Astrocyte (in vitro differentiated cells and primary cell): ENCODE measurements at regions not wholly inside any gene's neighbourhood (a gene's known extent, or its start where the extent isn't known, plus 50 kb on each side); places are given as distances from the start of the nearest gene placed in this dataset.
"Not testable (repeated sequence)": the region's sequence is repeated elsewhere in the genome, so short reads cannot be mapped to it uniquely, and the experiment has no call there.

Experiments used
- DNase-seq: peaks from one replicate; pipeline ENCODE4 v3.0.0-alpha.2; 2010; ENCODE audit warnings: low read depth
- FAIRE-seq: peaks from 2 replicates; lab custom pipeline; 2011; peaks lifted over from hg19 to GRCh38; lab: Jason Lieb, UNC
- H2AFZ ChIP-seq: 2 replicates; pipeline ENCODE4 v1.6.0; 2012; ENCODE audit warnings: low read depth, low read length, inconsistent platforms
- H3K27ac ChIP-seq: 2 replicates; pipeline ENCODE4 v1.5.1; 2011; ENCODE audit warnings: low read depth, low read length, inconsistent platforms
- H3K27me3 ChIP-seq: 2 replicates; pipeline ENCODE4 v1.6.0; 2011; ENCODE audit warnings: low read length, inconsistent platforms; ENCODE audit not compliant: insufficient read depth
- H3K36me3 ChIP-seq: 2 replicates; pipeline ENCODE4 v1.5.1; 2011; ENCODE audit warnings: low read length, inconsistent platforms; ENCODE audit not compliant: insufficient read depth
- H3K4me1 ChIP-seq: 2 replicates; pipeline ENCODE4 v1.5.1; 2011; ENCODE audit warnings: low read length, inconsistent platforms; ENCODE audit not compliant: insufficient read depth
- H3K4me2 ChIP-seq: 2 replicates; pipeline ENCODE4 v1.6.0; 2012; ENCODE audit warnings: low read length, inconsistent platforms
- H3K4me3 ChIP-seq: 2 replicates; pipeline ENCODE4 v1.5.1; 2011; ENCODE audit warnings: low read depth, mild to moderate bottlenecking, low read length, inconsistent platforms; ENCODE audit not compliant: insufficient read depth
- H3K79me2 ChIP-seq: 2 replicates; pipeline ENCODE4 v1.6.0; 2012; ENCODE audit warnings: mild to moderate bottlenecking, low read length, inconsistent platforms; ENCODE audit not compliant: insufficient read depth
- H3K9ac ChIP-seq: 2 replicates; pipeline ENCODE4 v1.6.0; 2012; ENCODE audit warnings: mild to moderate bottlenecking, low read length, inconsistent platforms
- H3K9me3 ChIP-seq: 2 replicates; pipeline ENCODE4 v1.5.1; 2012; ENCODE audit warnings: low read depth, mild to moderate bottlenecking, low read length, inconsistent platforms; ENCODE audit not compliant: insufficient read depth
- H4K20me1 ChIP-seq: 2 replicates; pipeline ENCODE4 v1.6.0; 2012; ENCODE audit warnings: low read length, inconsistent platforms; ENCODE audit not compliant: insufficient read depth
- H3K27ac Mint-ChIP-seq: one replicate; pipeline ENCODE4 v1.8.0; 2021; ENCODE audit warnings: mild to moderate bottlenecking, mixed read lengths; ENCODE audit not compliant: unreplicated experiment
- H3K27me3 Mint-ChIP-seq: one replicate; pipeline ENCODE4 v1.8.0; 2021; ENCODE audit warnings: low read depth, mixed read lengths; ENCODE audit not compliant: unreplicated experiment
- H3K36me3 Mint-ChIP-seq: one replicate; pipeline ENCODE4 v1.8.0; 2021; ENCODE audit warnings: low read depth, mixed read lengths; ENCODE audit not compliant: unreplicated experiment
- H3K4me1 Mint-ChIP-seq: one replicate; pipeline ENCODE4 v1.8.0; 2021; ENCODE audit warnings: low read depth, mixed read lengths; ENCODE audit not compliant: unreplicated experiment
- H3K4me3 Mint-ChIP-seq: one replicate; pipeline ENCODE4 v1.8.0; 2021; ENCODE audit warnings: mild to moderate bottlenecking, moderate library complexity, mixed read lengths; ENCODE audit not compliant: unreplicated experiment
- H3K9me3 Mint-ChIP-seq: one replicate; pipeline ENCODE4 v1.8.0; 2021; ENCODE audit warnings: mild to moderate bottlenecking, mixed read lengths; ENCODE audit not compliant: unreplicated experiment
- EZH2 ChIP-seq: IDR thresholded peaks from 2 replicates; pipeline ENCODE4 v1.6.1; 2012; ENCODE audit warnings: mild to moderate bottlenecking, low read length, inconsistent platforms; ENCODE audit not compliant: insufficient read depth
- TF ChIP-seq, protein P1 (sequence below): IDR thresholded peaks from 2 replicates; pipeline ENCODE4 v1.5.1; 2011; ENCODE audit warnings: low read depth, mild to moderate bottlenecking, inconsistent platforms, low read length, moderate library complexity; ENCODE audit not compliant: insufficient read depth

DNA sequence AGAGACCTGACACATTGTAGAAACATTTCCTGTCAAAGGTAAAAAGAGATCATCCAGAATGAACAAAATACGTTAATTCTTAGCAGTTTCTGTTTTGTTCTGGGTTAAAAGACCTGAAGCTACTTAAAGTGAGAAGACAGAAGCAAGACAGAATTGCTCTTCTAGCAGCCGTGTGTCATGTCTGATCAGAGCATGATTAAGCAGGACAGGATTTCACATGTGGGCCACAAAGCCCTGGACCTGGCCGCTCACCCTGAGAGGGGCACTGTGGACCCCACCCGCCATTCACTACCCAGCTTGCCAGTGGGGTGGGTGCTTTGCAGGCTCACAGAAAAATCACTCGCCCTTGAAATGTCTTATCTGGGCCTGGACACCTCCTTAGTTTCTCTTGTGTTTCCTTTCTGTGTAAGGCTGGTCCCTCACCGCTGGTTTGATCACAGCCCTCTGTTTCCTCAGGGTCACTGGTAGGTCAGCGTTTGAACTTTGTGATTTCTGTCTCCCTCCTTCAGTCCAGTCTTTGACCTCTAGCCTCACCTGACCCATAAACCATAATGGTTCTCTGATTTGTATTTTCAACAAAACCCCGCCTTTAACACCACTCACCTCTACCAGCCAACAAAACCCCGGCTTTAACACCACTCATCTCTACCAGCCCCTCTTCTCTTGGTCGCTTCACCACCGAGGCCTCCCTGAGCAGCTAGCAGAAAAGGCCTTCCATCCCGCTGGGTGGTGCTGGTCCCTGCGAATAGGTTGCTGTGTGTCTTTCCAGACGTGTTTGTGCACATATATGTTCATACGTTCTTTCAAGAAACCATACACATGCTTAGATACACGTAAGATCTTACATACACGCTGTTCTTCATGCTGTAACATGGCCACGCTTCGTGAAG, 185.0 kb downstream of the OR4M2 start:
- no peak overlapping the region for H3K4me3 ChIP-seq
- H3K4me1 ChIP-seq, result no peaks in the 10 kb centered on the region
- no peaks in the 10 kb centered on the region for H3K79me2 ChIP-seq
- no peaks in the 10 kb centered on the region for H3K27me3 ChIP-seq
- H3K4me1 Mint-ChIP-seq, result no peaks in the 10 kb centered on the region
- TF ChIP-seq, protein P1, sequence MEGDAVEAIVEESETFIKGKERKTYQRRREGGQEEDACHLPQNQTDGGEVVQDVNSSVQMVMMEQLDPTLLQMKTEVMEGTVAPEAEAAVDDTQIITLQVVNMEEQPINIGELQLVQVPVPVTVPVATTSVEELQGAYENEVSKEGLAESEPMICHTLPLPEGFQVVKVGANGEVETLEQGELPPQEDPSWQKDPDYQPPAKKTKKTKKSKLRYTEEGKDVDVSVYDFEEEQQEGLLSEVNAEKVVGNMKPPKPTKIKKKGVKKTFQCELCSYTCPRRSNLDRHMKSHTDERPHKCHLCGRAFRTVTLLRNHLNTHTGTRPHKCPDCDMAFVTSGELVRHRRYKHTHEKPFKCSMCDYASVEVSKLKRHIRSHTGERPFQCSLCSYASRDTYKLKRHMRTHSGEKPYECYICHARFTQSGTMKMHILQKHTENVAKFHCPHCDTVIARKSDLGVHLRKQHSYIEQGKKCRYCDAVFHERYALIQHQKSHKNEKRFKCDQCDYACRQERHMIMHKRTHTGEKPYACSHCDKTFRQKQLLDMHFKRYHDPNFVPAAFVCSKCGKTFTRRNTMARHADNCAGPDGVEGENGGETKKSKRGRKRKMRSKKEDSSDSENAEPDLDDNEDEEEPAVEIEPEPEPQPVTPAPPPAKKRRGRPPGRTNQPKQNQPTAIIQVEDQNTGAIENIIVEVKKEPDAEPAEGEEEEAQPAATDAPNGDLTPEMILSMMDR, result no peak
- no peak for TF ChIP-seq EZH2
- H3K9me3 Mint-ChIP-seq, result peaks cover 1% of the 10 kb centered on the region
- no peaks in the 10 kb centered on the region for H4K20me1 ChIP-seq
- no peaks in the 10 kb centered on the region for H3K36me3 Mint-ChIP-seq
- no peak overlapping the region for H3K4me2 ChIP-seq
- no peak for FAIRE-seq
- H3K27ac Mint-ChIP-seq, result no peak overlapping the region
- H3K27ac ChIP-seq, result no peak overlapping the region
- no peak overlapping the region for H2AFZ ChIP-seq
- no peaks in the 10 kb centered on the region for H3K27me3 Mint-ChIP-seq
- H3K4me3 Mint-ChIP-seq, result no peak overlapping the region
- no peak overlapping the region for H3K9ac ChIP-seq
- no peaks in the 10 kb centered on the region for H3K36me3 ChIP-seq
- DNase-seq, result no peak
- H3K9me3 ChIP-seq, result peaks cover 15% of the 10 kb centered on the region

DNA sequence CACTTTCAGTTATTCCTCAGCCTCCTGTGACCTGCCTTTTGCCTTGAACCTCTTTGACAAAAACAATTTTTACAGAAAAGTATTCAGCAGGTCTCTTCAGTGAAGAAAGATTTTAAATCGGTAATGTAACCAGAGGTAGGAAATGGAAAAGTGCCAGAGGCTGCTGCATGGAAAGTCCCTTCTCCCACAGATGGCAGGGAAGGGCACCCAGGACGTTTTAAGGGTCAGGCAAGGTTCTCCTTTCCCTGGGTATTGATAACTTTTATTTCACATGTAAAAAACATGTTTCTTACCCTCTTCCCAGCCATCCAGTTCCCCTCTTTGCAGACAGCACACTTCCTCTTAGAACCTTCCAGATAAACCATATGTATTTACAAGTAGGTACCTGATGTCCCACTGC, 185.6 kb downstream of the OR4M2 start:
- Mint-ChIP-seq H3K4me3 (no peak overlapping the region), H3K36me3 (no peaks in the 10 kb centered on the region), H3K4me1 (no peaks in the 10 kb centered on the region), H3K27me3 (no peaks in the 10 kb centered on the region), H3K9me3 (peaks cover 4% of the 10 kb centered on the region), H3K27ac (no peak overlapping the region)
- Histone ChIP-seq H3K27me3 (no peaks in the 10 kb centered on the region), H4K20me1 (no peaks in the 10 kb centered on the region), H3K79me2 (no peaks in the 10 kb centered on the region), H3K4me1 (no peaks in the 10 kb centered on the region), H3K36me3 (no peaks in the 10 kb centered on the region), H3K9me3 (peaks cover 15% of the 10 kb centered on the region), H3K4me3 (no peak overlapping the region), H3K4me2 (no peak overlapping the region), H3K9ac (no peak overlapping the region), H3K27ac (no peak overlapping the region), H2AFZ (no peak overlapping the region)
- FAIRE-seq (no peak), DNase-seq (no peak)
- TF ChIP-seq, protein P1, result no peak
- TF ChIP-seq EZH2, result no peak

DNA sequence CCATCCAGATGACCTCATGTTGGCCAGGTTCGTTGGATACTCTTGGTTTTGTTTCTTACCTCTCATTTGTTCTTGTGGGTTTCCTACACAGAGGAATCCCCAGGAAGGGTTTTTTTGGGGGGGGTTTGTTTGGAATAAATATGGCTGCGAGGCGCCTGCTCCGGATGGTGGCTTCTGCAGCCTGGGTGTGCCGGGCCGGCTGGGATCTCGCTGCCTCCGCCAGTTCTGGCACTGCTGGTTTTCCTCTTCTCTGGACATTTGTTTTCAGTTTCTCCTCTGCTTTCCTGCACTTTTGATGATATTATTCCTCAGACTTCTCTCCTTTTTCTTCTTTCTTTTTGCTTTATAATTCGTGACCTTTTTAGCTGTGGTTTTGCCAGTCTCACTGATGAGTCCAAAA, 187.4 kb downstream of the OR4M2 start:
- TF ChIP-seq, protein P1, result no peak
- no peak for TF ChIP-seq EZH2
- no peaks in the 10 kb centered on the region for H3K4me1 Mint-ChIP-seq
- Histone ChIP-seq H3K4me3 (no peak overlapping the region), H3K4me2 (no peak overlapping the region), H4K20me1 (no peaks in the 10 kb centered on the region), H3K9ac (no peak overlapping the region), H3K9me3 (peaks cover 15% of the 10 kb centered on the region), H3K27ac (no peak overlapping the region), H3K4me1 (no peaks in the 10 kb centered on the region), H3K79me2 (no peaks in the 10 kb centered on the region), H3K36me3 (no peaks in the 10 kb centered on the region), H3K27me3 (no peaks in the 10 kb centered on the region), H2AFZ (no peak overlapping the region)
- FAIRE-seq (no peak), DNase-seq (no peak)
- H3K27me3 Mint-ChIP-seq, result no peaks in the 10 kb centered on the region
- H3K27ac Mint-ChIP-seq, result no peak overlapping the region
- H3K4me3 Mint-ChIP-seq, result no peak overlapping the region
- H3K36me3 Mint-ChIP-seq, result no peaks in the 10 kb centered on the region
- H3K9me3 Mint-ChIP-seq, result peaks cover 3% of the 10 kb centered on the region

DNA sequence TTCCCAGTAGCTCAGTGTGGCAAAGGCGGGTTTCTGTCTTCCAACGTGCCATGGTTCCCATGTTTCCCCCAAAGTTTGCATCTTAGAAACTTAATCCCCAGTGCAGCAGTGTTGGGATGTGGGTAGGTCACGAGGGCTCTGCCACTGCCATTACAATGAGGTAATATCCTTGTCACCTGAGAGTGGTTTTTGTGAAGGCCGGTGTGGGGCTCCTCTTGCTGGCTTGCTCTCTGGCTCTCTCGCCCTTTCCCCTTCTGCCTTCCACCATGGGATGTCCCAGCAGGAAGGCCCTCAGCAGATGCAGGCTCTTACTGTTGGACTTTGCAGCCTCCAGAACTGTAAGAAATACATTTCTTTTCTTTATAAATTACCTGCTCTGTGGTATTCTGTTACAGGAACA, 187.9 kb downstream of the OR4M2 start:
- H3K9me3 Mint-ChIP-seq, H3K27ac Mint-ChIP-seq, H3K27ac ChIP-seq, DNase-seq, H3K36me3 Mint-ChIP-seq, H3K79me2 ChIP-seq, H3K27me3 Mint-ChIP-seq, H3K4me1 ChIP-seq, H3K9ac ChIP-seq, FAIRE-seq, H3K4me2 ChIP-seq, H2AFZ ChIP-seq, H4K20me1 ChIP-seq, H3K27me3 ChIP-seq, H3K4me3 Mint-ChIP-seq, H3K4me1 Mint-ChIP-seq, H3K4me3 ChIP-seq, H3K36me3 ChIP-seq: not testable (repeated sequence)
- H3K9me3 ChIP-seq, result peaks cover 15% of the 10 kb centered on the region
